H1 (cell line): ENCODE measurements at regions not wholly inside any gene's neighbourhood (a gene's known extent, or its start where the extent isn't known, plus 50 kb on each side); places are given as distances from the start of the nearest gene placed in this dataset.

Experiments
- CTCF ChIP-seq, 3 experiments: IDR thresholded peaks; 1 replicate in 2 of 3; 2 replicates in 1 of 3; pipeline versions ENCODE4 v1.5.1 to v1.6.1; 2011; ENCODE audit warnings: low read length in 3 of 3, mild to moderate bottlenecking in 3 of 3, inconsistent platforms in 2 of 3, low read depth in 1 of 3, moderate library complexity in 1 of 3; ENCODE audit not compliant: insufficient read depth in 1 of 3; ENCODE audit errors: control extremely low read depth in 1 of 3
- POLR2A ChIP-seq, 2 experiments: IDR thresholded peaks; 1 replicate in 1 of 2; 2 replicates in 1 of 2; pipeline ENCODE4 v1.6.1; 2011; ENCODE audit warnings: low read depth in 2 of 2, low read length in 2 of 2, mild to moderate bottlenecking in 2 of 2; ENCODE audit errors: control extremely low read depth in 1 of 2
- POLR2AphosphoS5 ChIP-seq: IDR thresholded peaks from 2 replicates; pipeline ENCODE4 v1.6.1; 2011; ENCODE audit warnings: low read depth, low read length
- SIN3A ChIP-seq, 2 experiments: IDR thresholded peaks in 1 of 2; conservative IDR thresholded peaks in 1 of 2; 2 replicates each; pipeline ENCODE4 v1.6.1; 2011 to 2012; ENCODE audit warnings: low read length in 2 of 2, improper control_type of control experiment in 1 of 2, low read depth in 1 of 2, mild to moderate bottlenecking in 1 of 2
- TAF1 ChIP-seq: IDR thresholded peaks from 2 replicates; pipeline ENCODE4 v1.6.1; 2011; ENCODE audit warnings: mild to moderate bottlenecking, low read depth, low read length

DNA sequence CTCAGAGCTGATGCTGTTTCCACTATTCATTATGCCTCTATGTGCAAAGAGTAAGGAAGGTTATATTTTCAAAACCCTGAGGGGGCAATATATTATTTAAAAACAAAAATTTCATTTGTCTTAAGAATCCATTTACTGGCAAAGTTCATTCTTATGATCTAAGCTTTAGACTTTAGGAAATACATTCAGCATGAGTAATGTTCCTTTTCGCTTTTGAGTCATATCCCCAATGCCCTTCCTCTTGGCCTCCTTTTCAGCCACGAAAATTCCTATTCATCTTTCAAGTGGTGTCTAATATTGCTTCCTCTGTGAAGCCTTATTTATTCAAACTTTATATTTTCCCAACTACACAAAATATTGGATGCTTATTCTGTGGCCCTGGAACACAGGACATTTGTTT lies 1317.0 kb downstream of the PCDH9 start:
- no peak for TF ChIP-seq POLR2AphosphoS5
- no peak for TF ChIP-seq CTCF (IDR thresholded peaks at IDR 0.05; ENCODE audit: control extremely low read depth in 1 of 3, insufficient read depth in 1 of 3, low read depth in 1 of 3, low read length in 3 of 3)
- TF ChIP-seq POLR2A (IDR thresholded peaks at IDR 0.05; ENCODE audit: control extremely low read depth in 1 of 2, low read depth in 2 of 2, low read length in 2 of 2) = no peak
- TF ChIP-seq TAF1 = no peak
- TF ChIP-seq SIN3A (conservative IDR thresholded peaks at IDR 0.05 in 1 of 2, IDR thresholded peaks at IDR 0.05 in 1 of 2; ENCODE audit: low read depth in 1 of 2, low read length in 2 of 2) = no peak
